GM19438 (cell line): ENCODE measurements at regions not wholly inside any gene's neighbourhood (a gene's known extent, or its start where the extent isn't known, plus 50 kb on each side); places are given as distances from the start of the nearest gene placed in this dataset.

ENCODE experiments used
- ATAC-seq: cut with Tn5 transposase; IDR thresholded peaks from one replicate; pipeline ENCODE4 v1.9.1; 2021; ENCODE audit warnings: low read depth; ENCODE audit not compliant: unreplicated experiment

DNA sequence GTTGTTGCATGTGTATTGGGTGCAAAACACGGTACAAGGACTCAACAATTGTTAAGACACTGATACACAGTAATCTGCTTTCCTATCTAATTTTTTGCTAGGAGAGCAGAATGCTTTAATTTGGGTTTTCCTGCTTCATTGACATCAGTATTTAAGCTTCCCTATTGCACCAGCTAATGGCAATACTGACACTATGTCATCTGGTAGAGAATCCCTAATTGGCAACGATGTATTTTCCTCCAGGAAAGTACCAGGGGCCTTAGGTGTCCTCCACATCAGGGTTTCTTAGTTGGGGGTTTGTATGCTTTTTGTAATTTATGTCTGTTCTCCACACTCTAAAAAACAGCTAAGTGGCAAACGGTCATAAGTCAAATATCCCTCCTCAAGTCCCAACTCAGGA, 76.5 kb upstream of the FRY start:
- ATAC-seq: no peak

DNA sequence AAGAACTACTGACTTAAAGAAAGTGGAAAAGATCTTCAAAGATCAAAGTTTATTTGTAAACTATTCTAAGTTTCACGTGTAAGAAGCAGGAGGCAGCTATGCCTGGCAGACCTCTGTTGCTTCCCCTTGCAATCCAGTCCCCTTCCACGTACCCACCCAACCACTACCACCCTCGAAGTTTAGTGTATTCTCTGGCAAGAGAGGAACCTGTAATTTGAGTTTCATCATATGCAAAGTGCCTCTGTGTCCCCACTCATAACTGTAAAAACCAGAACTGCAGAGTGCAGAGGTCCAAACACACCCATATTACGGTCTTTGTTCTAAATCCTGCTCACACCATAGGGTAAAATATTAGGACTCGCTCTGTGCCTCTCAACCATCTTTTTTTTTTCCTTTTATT, 75.8 kb upstream of the FRY start:
- ATAC-seq: no peak

DNA sequence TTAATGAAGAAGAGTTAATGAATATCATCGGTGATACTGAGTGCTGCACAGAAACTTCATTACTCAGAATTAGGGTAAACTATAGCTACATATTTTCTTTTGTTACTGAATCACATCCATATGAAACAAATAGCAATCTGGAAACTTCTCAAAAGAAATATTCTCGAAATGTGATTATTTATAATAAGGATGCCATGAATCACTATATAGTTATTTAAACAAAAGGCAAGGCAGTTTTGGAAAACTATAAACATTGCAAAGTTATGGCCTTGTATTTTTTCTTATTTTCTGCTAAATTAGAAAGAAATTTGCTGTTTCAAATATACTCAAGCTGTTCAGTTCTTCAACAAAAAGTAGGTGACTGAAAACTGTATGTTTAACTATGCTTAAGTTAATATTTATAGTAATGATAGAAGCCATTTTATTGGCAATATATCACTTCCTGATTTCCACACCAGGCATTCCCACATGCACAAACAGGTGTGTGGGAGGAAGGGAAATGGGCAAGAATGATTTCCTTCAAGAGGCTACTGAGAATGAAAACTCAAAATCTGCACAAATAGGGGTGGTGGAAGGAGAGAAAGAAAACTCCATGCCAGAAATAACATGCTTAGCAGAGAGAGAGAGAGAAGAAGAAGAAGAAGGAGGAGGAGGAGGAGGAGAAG, 74.5 kb upstream of the FRY start:
- ATAC-seq: no peak

DNA sequence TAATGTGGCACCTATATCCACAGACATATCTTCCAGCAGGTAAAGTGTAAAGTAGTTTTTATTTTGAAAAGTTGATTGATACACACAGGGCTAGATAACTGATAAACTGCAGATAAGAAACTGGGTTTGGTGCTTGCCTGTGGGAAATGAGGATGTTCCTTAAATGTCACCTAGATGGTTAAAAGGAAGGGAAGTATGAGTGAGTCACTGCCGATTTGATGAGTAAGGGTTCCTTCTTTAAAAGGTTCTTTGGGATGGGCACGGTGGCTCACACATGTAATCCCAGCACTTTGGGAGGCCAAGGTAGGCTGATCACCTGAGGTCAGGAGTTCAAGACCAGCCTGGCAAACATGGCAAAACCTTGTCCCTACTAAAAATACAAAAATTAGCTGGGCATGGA, 73.8 kb upstream of the FRY start:
- ATAC-seq: no peak

DNA sequence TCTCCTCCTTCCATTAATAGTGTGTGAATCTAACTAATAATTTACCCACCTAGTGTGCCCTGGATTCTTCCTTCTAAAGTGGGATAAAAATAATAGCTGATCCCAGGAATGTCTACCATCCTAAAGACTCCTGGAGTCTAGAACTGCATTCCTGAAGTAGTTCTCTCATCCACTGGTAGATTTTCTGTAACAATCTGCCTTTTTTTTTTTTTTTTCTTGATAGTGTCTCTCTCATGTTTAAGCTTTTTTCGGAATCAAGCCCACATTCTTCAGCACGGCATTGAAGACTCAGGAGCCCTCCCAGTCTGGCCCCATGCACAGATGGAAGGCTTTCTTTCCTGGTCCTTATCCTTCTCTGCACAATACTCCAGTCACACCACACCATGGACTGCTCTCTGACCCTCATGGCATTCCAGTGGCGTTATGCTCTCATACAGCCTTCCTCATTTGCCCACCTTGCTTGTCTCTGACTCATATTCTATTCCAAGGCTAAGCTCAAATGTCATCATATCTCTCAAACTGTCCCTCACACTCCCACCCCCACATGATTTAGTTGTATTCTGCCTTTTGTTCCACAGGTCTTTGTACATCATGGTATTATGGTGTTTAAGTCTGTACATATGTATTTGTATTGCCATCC, 68.7 kb upstream of the FRY start:
- no peak for ATAC-seq

DNA sequence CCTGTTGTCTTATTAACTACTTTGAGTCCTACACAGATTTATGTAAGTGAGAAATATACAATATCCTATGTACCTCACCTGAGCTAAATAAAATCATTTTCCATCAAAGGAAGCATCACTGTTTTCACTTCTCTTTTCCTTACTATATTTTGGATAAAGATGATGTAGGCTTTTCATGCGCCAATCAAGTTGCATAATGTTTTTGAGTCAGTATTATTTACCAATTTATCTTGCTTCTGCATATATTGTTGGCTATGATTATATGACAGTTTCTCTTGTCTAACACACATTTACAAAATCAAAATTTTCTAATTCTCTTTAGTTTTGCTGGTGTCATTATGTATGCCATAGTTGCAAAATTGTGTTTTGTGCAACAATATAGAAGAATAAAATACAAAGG, 67.9 kb upstream of the FRY start:
- ATAC-seq: no peak

DNA sequence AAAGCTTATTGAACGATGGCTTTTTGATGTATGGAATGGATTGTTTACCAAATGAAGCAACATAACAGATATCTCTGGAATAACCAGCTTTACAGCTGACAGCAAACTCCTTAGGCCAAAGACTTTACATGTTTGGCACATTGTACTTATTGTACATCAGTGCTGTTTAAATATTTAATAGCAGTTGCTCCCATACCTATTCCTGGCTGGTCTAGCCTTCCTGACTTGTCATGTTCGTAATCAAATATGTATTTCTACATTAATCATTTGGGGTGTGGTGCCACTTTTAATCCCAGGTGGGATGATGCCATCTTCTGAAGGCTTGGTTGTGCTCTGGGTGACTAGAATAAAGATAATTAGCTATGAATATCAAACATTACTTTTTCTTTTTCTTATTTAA, 67.4 kb upstream of the FRY start:
- no peak for ATAC-seq

DNA sequence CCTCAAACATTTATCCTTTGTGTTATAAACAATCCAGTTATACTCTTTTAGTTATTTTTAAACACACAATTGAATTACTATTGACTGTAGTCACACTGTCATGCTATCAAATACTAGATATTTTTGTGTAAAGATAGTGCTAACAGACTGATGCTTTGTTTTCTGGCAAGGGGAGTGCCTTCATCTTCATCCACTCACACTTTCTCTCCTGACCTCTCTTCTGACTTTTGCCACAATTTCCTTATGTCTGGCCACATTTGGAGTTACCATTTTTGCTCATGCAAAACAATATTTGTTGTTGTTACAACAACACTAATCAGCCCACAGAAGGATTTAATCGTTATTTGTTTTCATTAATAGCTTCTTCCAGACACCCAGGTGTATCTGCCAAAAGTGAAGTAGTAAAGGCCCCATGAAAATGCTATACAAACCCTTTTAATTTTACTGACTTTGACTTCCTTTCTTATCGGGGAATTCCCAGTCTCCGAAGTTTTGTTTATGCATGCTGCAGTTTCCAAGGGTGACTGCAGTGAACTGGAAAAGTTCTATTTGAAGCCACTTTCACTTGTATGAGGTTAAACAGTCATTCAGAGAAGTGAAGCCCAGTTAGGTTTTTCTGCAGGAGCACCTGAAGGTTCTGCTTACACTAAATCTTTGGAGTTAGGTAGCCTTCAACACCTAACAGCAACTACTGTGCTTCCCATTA, 66.1 kb upstream of the FRY start:
- ATAC-seq: peak; percentile 71

DNA sequence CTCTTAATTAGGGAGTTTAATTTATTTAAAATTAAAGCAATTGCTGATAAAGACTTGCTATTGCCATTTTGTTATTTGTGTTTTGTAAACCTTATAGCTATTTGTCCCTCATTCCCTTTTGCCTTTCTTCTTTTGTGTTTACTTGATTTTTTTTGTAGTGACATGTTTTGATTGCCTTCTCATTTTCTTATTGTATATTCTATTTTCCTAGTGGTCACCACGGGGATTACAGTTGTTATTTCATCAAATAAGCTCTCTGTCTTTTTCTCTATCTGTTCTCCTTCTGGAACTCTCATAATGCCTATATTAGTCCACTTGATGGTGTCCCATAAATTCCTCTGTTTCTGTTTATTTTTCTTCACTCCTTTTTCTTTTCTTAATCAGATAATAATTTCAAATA, 64.4 kb upstream of the FRY start:
- ATAC-seq: no peak

DNA sequence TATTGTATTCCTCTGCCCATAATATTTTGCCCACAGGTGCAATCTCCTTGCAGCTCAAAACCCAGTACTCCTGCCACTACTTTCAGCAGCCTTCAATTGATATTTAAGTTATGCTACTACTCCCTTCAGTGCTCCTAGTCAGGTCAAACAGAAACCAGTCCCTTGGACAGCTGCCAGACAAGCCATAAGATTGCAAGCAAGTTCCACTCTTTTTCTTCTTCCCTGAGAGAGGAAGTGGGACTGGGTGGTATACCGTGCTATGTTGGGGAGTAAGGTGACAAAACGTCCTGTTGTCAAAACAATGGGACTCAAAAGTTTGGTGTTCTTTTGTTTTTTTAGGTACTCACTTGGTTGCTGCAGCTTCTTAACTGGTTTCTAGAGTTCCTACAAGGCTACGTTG, 63.1 kb upstream of the FRY start:
- no peak for ATAC-seq

DNA sequence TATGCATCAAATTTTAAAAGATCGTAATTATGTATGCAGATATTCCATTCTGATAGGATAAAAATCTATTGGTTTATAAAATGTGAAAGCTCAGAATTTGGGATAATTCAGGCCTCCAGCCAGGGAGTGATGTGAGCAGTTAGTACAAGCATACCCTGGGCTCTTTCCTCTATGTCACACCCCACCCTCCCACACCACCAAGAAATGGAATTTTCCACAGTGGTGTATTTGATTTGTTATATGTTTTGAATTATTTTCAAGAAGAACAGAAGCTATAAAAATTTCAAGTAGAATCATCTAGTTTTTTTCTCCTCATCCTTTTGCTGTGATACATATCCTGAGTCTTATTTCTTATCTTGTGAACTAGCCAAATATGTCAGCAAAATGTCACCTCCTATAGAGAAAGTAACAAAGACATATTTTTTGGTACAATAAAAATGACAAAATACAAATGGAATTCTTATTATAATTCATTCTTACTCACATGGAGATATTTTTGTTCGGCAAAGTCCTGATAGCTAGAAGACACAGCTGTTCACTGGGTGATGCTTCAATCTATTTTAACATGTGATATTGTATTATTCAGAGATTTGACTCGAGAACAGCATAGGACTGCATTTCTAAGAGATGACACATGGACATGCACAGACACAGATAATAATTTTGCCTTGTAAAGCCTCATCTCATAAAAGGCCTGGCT, 61.2 kb upstream of the FRY start:
- no peak for ATAC-seq

DNA sequence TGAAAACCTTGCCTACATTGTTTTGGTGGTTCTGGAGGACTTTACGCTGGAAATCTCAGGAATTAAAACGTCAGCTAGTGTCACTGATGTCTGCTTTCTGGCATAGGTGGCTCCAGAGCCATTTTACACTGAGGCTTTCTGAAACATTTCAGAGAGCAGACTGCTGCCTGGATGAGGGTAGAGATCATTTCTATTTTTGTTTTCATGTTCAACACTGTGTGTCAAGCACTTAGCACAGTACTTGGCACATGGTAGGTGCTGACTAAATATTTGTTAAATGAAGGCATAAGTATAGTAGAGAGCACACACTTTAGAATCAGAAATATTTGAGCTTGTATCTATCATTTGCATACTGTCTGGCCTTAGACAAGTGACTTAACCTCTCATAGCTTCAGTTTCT, 59.1 kb upstream of the FRY start:
- no peak for ATAC-seq

DNA sequence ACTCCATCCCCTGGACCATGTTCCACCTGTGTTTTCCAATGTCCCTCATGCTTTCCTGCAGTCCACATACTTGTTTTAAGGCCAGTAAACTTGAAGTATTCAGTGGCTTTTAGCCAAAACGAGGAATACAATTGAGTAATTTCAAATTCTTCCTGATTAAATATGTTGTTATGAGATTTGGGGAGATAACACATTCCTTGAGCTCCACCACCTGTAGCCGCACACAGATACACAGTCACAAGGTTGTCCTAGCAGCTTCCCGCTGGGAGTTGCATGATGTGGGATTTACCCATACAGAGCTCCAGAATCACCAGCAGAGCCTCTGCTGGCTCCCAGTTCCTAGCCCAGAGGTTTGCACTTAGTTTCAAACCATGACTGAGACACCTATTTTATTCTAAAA, 53.6 kb upstream of the FRY start:
- no peak for ATAC-seq

DNA sequence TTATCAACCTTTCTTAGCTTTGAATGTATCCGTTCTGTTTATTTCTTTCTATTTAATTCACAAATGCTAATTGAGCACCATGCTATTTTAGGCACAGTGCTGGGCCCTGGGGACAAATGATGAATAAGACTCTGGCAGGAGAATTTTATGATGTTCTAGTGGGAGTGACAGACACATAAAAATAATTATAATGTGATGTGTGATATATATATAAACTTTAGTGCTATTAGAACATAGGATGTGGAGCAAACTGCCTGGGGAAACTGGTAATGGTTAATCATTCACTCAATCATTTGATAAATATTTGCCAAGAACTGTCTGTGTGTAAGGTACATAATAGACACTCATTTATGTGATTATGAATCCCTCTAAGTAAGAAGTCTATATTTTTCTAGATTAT, 50.7 kb upstream of the FRY start:
- ATAC-seq: no peak
